PC-3 (cell line): ENCODE measurements at regions not wholly inside any gene's neighbourhood (a gene's known extent, or its start where the extent isn't known, plus 50 kb on each side); places are given as distances from the start of the nearest gene placed in this dataset.

Experiments used
- ATAC-seq: fragments of 200-7000 bp; cut with Tn5 transposase; 2 replicates; pipeline ENCODE4 v1.9.1; 2020; ENCODE audit warnings: mild to moderate bottlenecking, moderate library complexity
- BruUV-seq: library from RNA; stranded (reverse); fragments of 400-500 nt; replicated peaks from 2 replicates; lab custom pipeline; 2021; lab: Mats Ljungman, UMichigan
- CTCF ChIA-PET: fragments of 300-600 bp; sonication (Branson Sonifier 250); formaldehyde crosslinking; loops from one replicate; lab custom pipeline; 2022; ENCODE audit warnings: antibody characterized with exemption; lab: Charles Lee
- POLR2A ChIA-PET: fragments of 300-600 bp; sonication (Branson Sonifier 250); formaldehyde crosslinking; loops from one replicate; lab custom pipeline; 2022; ENCODE audit warnings: antibody characterized with exemption; ENCODE audit not compliant: unreplicated experiment; lab: Charles Lee
- DNase-seq: peaks from one replicate; pipeline ENCODE4 v3.0.0-alpha.2; 2015
- H2AFZ ChIP-seq: fragments of 300-600 bp; sonication (generic); 2 replicates; pipeline ENCODE4 v1.6.0; 2016; ENCODE audit warnings: antibody characterized with exemption, low read length
- H3F3A ChIP-seq: fragments of 300-600 bp; sonication (generic); one replicate; pipeline ENCODE4 v1.6.0; 2017; ENCODE audit warnings: antibody characterized with exemption, low read length, control low read depth, mild to moderate bottlenecking; ENCODE audit not compliant: unreplicated experiment
- H3K27ac ChIP-seq: fragments of 300-600 bp; sonication (generic); 2 replicates; pipeline ENCODE4 v1.5.1; 2016; ENCODE audit warnings: mild to moderate bottlenecking, low read length
- H3K27me3 ChIP-seq: fragments of 300-600 bp; sonication (generic); 2 replicates; pipeline ENCODE4 v1.6.1; 2016; ENCODE audit warnings: low read length, mixed read lengths
- H3K36me3 ChIP-seq: fragments of 300-600 bp; sonication (generic); 2 replicates; pipeline ENCODE4 v1.6.1; 2016; ENCODE audit warnings: low read depth, mixed run types, low read length, mixed read lengths
- H3K4me1 ChIP-seq: fragments of 300-600 bp; sonication (generic); 2 replicates; pipeline ENCODE4 v1.5.1; 2016; ENCODE audit warnings: low read length; ENCODE audit not compliant: insufficient read depth
- H3K4me2 ChIP-seq: fragments of 300-600 bp; sonication (generic); 2 replicates; pipeline ENCODE4 v1.6.0; 2016; ENCODE audit warnings: low read length
- H3K4me3 ChIP-seq: fragments of 300-600 bp; sonication (generic); 2 replicates; pipeline ENCODE4 v1.5.1; 2016; ENCODE audit warnings: mild to moderate bottlenecking, low read length, mixed read lengths
- H3K79me2 ChIP-seq: fragments of 300-600 bp; sonication (generic); 2 replicates; pipeline ENCODE4 v1.6.1; 2017; ENCODE audit warnings: low read length, mixed read lengths
- H3K9ac ChIP-seq: fragments of 300-600 bp; sonication (generic); 2 replicates; pipeline ENCODE4 v1.6.0; 2016; ENCODE audit warnings: mild to moderate bottlenecking, low read length
- H3K9me2 ChIP-seq: fragments of 300-600 bp; sonication (generic); replicated peaks from 2 replicates; pipeline ENCODE4 v1.6.1; 2016; ENCODE audit warnings: mixed run types, low read length, mixed read lengths
- H3K9me3 ChIP-seq: fragments of 300-600 bp; sonication (generic); 2 replicates; pipeline ENCODE4 v1.6.1; 2016; ENCODE audit warnings: low read length, mixed read lengths
- H4K20me1 ChIP-seq: fragments of 300-600 bp; sonication (generic); 2 replicates; pipeline ENCODE4 v1.6.1; 2016; ENCODE audit warnings: low read length, mixed read lengths
- EZH2 ChIP-seq: fragments of 300-600 bp; sonication (generic); IDR thresholded peaks from one replicate; pipeline ENCODE4 v1.6.1; 2017; ENCODE audit warnings: antibody characterized with exemption, mild to moderate bottlenecking, low read length; ENCODE audit not compliant: unreplicated experiment
- EZH2phosphoT487 ChIP-seq: fragments of 300-600 bp; sonication (generic); IDR thresholded peaks from 2 replicates; pipeline ENCODE4 v1.6.1; 2018; ENCODE audit warnings: mild to moderate bottlenecking, antibody characterized with exemption, low read length, borderline replicate concordance
- intact Hi-C: fragments of 100-400 bp; cut with micrococcal nuclease; formaldehyde crosslinking; loops from 2 replicates; pipeline ENCODE4 v1.9.0; 2023
- TF ChIP-seq, protein P1 (sequence below): fragments of 300-600 bp; sonication (generic); conservative IDR thresholded peaks from 2 replicates; pipeline ENCODE4 v1.5.1; 2017; ENCODE audit warnings: antibody characterized with exemption, low read depth, mild to moderate bottlenecking, low read length

DNA sequence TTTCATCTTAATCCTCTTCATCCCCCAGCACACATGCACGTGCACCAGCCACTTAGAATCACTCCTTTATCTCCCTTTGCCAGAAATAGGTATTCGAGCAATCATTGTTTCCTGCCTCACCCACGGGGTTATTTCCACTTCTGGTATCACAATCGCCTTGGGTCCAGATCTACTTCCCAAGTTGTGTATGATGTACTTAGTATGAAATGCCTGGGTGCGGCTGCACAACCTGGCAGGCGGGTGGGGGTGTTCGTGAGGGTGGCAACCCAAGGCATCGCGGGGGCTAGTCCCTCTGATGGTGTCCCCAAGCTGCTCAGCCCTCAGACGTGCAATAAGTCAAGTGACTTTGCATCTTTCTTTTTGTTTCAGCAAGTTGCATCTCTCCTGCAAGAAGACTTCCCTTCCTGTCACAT, 475.6 kb downstream of the MIAT start:
- no peak overlapping the region for H3K27ac ChIP-seq
- no peak overlapping the region for H3K4me3 ChIP-seq
- H3K36me3 ChIP-seq = no peaks in the 10 kb centered on the region
- H3K9me3 ChIP-seq = no peaks in the 10 kb centered on the region
- no peaks in the 10 kb centered on the region for H3K9me2 ChIP-seq
- TF ChIP-seq, protein P1, sequence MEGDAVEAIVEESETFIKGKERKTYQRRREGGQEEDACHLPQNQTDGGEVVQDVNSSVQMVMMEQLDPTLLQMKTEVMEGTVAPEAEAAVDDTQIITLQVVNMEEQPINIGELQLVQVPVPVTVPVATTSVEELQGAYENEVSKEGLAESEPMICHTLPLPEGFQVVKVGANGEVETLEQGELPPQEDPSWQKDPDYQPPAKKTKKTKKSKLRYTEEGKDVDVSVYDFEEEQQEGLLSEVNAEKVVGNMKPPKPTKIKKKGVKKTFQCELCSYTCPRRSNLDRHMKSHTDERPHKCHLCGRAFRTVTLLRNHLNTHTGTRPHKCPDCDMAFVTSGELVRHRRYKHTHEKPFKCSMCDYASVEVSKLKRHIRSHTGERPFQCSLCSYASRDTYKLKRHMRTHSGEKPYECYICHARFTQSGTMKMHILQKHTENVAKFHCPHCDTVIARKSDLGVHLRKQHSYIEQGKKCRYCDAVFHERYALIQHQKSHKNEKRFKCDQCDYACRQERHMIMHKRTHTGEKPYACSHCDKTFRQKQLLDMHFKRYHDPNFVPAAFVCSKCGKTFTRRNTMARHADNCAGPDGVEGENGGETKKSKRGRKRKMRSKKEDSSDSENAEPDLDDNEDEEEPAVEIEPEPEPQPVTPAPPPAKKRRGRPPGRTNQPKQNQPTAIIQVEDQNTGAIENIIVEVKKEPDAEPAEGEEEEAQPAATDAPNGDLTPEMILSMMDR = no peak
- TF ChIP-seq EZH2phosphoT487 (no peak), EZH2 (no peak)
- DNase-seq = no peak
- H2AFZ ChIP-seq = no peak overlapping the region
- intact Hi-C loops = no loop called here
- H3K27me3 ChIP-seq = peaks cover 19% of the 10 kb centered on the region
- no peak overlapping the region for H3K9ac ChIP-seq
- POLR2A ChIA-PET = no interaction called here
- no peaks in the 10 kb centered on the region for H4K20me1 ChIP-seq
- no peak for ATAC-seq
- CTCF ChIA-PET = no interaction called here
- H3K4me1 ChIP-seq = peaks cover 6% of the 10 kb centered on the region; the same call in 1 of the 2 replicates
- H3F3A ChIP-seq = no peaks in the 10 kb centered on the region
- no peak overlapping the region for H3K4me2 ChIP-seq
- BruUV-seq = no TSS peak
- no peaks in the 10 kb centered on the region for H3K79me2 ChIP-seq

DNA sequence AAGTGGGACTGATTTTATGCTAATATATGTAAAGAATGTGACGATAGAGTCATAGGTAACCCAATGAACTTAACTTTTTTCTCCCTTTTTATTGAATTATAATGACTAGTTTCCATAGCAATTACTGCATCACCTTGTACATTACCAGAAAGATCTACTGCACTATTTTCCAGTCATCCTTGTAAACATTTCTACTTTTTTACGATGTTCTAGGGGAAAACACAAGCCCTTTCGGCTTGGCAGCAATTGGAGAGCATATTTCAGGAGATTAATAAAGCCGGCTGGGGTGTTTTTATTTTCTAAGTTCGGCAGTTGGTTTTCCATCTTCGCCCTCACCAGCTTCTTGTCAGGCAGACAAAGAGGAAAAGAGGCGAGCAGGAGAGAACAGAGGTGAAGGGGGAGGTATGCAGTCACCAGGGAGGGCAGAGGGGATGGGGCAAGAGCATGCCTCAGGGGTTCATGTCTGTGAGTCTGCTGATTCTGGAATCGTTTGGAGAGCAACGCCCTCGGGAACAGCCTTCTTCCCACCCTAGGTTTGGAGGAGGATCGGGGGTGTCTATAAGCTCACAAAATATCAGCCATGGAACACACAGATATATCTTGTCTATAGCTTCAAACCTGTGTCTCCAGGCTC, 476.4 kb downstream of the MIAT start:
- intact Hi-C loops = no loop called here
- no peak for TF ChIP-seq EZH2
- TF ChIP-seq EZH2phosphoT487 = no peak
- TF ChIP-seq, protein P1 = no peak
- H3F3A ChIP-seq = no peaks in the 10 kb centered on the region
- no peak overlapping the region for H3K9ac ChIP-seq
- no peaks in the 10 kb centered on the region for H3K9me3 ChIP-seq
- H3K4me2 ChIP-seq = 0 out of 2 replicates have a peak overlapping the region, but pooled peaks have one; percentile 28
- BruUV-seq = no TSS peak
- ChIA-PET CTCF (no interaction called here), POLR2A (no interaction called here)
- no peak overlapping the region for H2AFZ ChIP-seq
- no peaks in the 10 kb centered on the region for H3K36me3 ChIP-seq
- H3K4me1 ChIP-seq = peaks cover 6% of the 10 kb centered on the region; the same call in 1 of the 2 replicates
- no peaks in the 10 kb centered on the region for H4K20me1 ChIP-seq
- peaks cover 17% of the 10 kb centered on the region for H3K27me3 ChIP-seq
- ATAC-seq (no peak), DNase-seq (no peak)
- H3K27ac ChIP-seq = no peak overlapping the region
- no peaks in the 10 kb centered on the region for H3K9me2 ChIP-seq
- H3K4me3 ChIP-seq = no peak overlapping the region
- H3K79me2 ChIP-seq = no peaks in the 10 kb centered on the region

DNA sequence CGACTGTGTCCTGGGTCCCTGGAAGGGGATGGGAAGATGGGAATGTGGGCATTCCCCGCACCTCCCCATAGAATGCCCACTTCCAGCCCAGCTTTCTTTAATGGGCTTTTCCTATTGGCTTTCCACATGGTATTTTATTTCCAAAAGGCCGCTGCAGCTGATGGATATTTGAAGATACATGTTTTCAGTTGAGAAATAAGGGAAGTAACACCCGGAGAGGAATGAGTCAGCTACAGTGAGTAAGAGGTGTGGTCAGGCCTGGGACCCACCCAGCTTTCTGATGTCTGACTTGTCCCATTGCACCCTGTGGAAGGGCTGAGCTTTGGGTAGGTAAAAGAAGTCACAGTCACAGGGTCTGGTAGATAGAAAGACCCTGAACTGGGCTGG, 476.9 kb downstream of the MIAT start:
- no peaks in the 10 kb centered on the region for H3K9me3 ChIP-seq
- DNase-seq (peak; percentile 43), ATAC-seq (0 out of 2 replicates have a peak, but pooled peaks have one; percentile 18)
- H3K27ac ChIP-seq = no peak overlapping the region
- H3K36me3 ChIP-seq = no peaks in the 10 kb centered on the region
- 0 out of 2 replicates have a peak overlapping the region, but pooled peaks have one; percentile 28 for H3K4me2 ChIP-seq
- H3K9me2 ChIP-seq = no peaks in the 10 kb centered on the region
- H3K79me2 ChIP-seq = no peaks in the 10 kb centered on the region
- ChIA-PET POLR2A (no interaction called here), CTCF (no interaction called here)
- intact Hi-C loops = no loop called here
- H4K20me1 ChIP-seq = no peaks in the 10 kb centered on the region
- H2AFZ ChIP-seq = no peak overlapping the region
- no peak overlapping the region for H3K9ac ChIP-seq
- no TSS peak for BruUV-seq
- H3K4me1 ChIP-seq = peaks cover 6% of the 10 kb centered on the region; the same call in 1 of the 2 replicates
- no peaks in the 10 kb centered on the region for H3F3A ChIP-seq
- H3K27me3 ChIP-seq = peaks cover 18% of the 10 kb centered on the region
- no peak overlapping the region for H3K4me3 ChIP-seq
- no peak for TF ChIP-seq EZH2
- TF ChIP-seq EZH2phosphoT487 = no peak
- TF ChIP-seq, protein P1 = no peak
